HG03045 (cell line): ENCODE measurements at regions not wholly inside any gene's neighbourhood (a gene's known extent, or its start where the extent isn't known, plus 50 kb on each side); places are given as distances from the start of the nearest gene placed in this dataset.
"Not testable (repeated sequence)": the region's sequence is repeated elsewhere in the genome, so short reads cannot be mapped to it uniquely, and the experiment has no call there.

Experiments used
- ATAC-seq: cut with Tn5 transposase; IDR thresholded peaks from one replicate; pipeline ENCODE4 v1.9.1; 2021; ENCODE audit warnings: mild to moderate bottlenecking, moderate library complexity; ENCODE audit not compliant: unreplicated experiment

- no peak for ATAC-seq
Measured at GRCh38 chr1:192418552-192419285, 101.9 kb downstream of the RGS21 start.

- no peak for ATAC-seq
Measured at GRCh38 chr1:192430644-192431043, 113.9 kb downstream of the RGS21 start.

- no peak for ATAC-seq
Measured at GRCh38 chr1:192435704-192436103, 118.9 kb downstream of the RGS21 start.

- ATAC-seq: no peak
Measured at GRCh38 chr1:192436441-192437078, 119.8 kb downstream of the RGS21 start.

DNA sequence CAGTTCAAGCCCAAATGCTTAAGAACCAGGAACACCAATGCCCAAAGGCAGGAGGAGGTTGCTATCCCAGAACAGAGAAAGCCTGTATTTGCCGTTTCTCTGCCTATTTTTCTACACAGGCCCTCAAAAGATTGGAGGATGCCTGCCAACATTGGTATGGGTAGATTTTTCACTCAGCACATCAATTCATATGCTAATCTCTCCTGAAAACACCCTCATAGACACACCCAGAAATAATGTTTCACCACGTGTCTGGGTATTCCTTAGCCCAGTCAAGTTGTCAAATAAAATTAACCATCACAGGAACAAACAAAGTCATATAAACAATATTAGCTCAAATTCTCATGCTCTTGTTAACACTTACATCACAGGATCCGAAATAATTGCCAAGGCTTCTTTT, 121.9 kb downstream of the RGS21 start:
- ATAC-seq: no peak

GRCh38 chr1:192439373-192440025, 122.7 kb downstream of the RGS21 start:
- ATAC-seq: no peak

GRCh38 chr1:192441492-192441891, 124.7 kb downstream of the RGS21 start:
- no peak for ATAC-seq

- no peak for ATAC-seq
Measured at GRCh38 chr1:192442736-192443135, 125.9 kb downstream of the RGS21 start.

DNA sequence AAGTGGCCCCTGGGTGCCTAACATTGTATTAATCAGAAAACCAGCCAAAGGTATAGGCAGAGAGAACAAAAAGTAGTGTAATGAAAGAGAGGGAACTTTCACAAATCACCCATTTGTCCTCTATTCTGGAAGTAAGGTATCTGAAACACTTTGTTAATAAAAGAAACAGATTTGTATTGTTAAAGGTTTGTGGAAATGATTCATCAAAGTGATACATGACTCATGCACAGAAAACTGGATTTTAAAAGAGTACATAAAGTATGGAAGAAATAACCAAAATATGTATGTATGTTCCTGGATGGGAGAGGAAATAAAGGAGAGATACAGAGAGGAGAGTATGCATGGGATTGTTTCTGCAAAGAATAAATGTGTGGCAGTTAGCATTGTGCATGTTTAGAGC, 126.8 kb downstream of the RGS21 start:
- ATAC-seq: no peak

- ATAC-seq: no peak
Measured at GRCh38 chr1:192445241-192445640, 128.4 kb downstream of the RGS21 start.

DNA sequence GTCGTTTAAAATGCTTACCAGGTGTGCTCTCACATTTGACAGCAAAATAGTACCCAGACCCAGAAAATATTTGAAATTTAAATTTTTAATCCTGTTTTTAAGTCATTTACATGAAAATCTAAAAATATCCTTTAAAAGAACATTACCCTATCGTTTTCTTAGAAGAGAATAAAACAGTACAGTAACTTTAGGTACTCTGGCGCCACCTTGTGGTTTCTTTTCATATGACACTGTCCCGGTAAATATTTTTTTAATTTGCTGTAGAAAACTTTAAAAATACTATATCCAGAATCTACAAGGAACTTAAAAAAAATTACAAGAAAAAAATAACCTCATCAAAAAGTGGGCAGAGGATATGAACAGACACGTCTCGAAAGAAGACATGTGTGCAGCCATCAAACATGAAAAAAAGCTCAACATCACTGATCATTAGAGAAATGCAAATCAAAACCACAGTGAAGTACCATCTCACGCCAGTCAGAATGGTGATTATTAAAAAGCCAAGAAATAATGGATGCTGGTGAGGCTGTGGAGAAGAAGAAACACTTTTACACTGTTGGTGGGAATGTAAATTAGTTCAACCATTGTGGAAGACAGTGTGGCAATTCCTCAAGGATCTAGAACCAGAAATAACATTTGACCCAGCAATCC, 129.2 kb downstream of the RGS21 start:
- ATAC-seq: peak; percentile 64

- ATAC-seq: no peak
Measured at GRCh38 chr1:192448026-192448578, 127.5 kb upstream of the RGS1 start.

GRCh38 chr1:192453360-192453992, 122.1 kb upstream of the RGS1 start:
- ATAC-seq: no peak

GRCh38 chr1:192459467-192459866, 116.1 kb upstream of the RGS1 start:
- no peak for ATAC-seq

DNA sequence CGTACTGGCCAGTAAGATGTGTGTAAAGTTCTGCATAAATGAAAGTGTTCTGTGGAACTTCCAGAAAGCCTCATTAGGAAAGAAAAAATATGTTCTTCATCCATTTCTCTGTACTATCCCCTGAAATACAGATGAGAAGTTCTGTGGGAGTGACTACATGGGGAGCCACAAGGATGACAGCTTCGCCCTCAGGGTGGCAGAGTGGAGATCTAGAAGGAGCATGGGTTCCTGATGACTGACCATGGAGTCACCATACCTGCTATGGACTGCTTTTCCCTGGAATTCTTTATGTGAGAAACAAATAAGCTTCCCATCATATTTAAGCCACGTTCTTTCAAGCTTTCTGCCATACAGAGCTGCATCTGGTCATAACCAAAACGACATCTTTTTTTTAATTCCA, 113.9 kb upstream of the RGS1 start:
- ATAC-seq: no peak

DNA sequence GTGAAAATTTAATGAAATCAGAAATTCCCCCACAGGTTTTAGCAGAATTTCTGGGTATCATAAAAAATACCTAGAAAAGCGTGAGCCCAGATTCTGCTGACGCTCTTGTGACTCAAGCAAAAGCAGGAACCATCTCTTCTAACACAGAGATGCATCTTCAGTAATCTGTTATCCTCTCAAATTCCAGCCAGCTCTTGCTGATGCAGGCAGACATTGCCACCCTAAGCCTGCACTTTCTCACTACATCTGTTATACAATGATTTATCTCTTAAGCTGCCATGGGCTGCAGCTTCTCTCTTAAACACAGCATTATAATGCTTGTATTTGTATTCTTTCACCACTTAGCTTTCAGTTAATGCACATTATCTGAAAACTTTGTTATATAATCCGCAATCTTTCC, 113.0 kb upstream of the RGS1 start:
- ATAC-seq: no peak

DNA sequence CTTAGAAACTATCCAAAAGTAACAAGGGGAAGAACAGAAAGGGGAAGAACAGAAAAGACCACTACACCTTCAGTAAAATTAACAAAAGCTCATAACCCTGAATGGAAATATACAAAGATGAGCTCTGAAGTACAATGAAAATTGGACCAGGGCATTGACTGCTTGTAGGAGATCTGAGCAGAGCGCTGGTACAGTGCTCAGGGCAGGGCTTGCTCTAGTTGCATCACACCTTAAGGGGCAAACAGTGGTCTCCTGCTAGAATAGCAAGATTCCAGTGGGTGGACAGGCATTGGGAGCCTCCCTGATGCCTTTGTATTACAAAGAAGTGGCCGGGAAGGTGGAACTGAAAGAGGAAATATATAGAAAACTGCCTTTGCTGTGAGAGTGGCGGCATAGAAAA, 111.9 kb upstream of the RGS1 start:
- ATAC-seq: no peak

- ATAC-seq: not testable (repeated sequence)
Measured at GRCh38 chr1:192465221-192465620, 110.4 kb upstream of the RGS1 start.

DNA sequence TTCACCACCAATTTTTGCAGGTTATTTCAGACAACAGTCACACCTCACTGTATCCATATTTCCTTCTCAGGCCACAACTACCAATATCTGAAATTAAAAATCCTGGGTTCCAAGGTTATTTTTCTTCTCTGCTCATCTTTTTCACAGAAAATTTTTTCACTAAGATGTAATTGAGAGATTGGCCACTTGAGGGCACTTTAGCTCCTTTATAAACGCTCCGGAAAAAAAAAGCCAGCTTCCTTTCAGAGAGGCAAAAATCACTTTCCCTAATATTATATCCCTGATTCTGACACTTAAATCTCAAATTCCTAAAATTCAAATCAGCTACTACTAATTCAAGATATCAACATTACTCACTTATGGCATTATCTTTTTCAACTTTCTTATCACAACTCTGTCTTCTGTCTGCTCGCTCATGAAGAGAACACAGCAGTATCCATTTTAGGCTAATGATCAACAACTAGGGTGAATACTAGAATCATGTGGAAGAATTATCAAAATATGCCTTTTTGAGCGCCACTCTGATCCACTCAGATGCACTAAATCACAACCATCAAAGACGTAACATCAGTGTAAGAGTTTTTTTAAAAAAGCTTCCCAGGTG, 101.4 kb upstream of the RGS1 start:
- ATAC-seq: no peak

DNA sequence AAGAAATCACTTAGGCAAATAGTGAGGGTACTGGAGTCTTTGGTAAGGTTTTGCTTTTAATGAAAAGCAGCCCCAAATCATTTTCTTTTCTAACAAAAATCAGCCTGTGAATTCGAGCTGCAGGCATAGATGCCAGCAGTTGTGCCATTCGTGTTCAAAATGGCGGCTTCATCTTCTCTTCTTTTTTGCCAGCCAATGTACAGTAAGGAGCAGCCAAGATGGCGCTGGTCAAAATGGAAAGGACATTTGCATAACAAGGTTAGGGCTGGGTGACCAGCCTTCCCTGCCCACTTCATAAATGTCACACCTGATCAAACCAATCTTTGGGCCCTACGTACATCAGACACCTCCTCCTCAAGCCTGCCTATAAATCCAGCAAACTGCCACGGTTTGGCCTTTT, 100.2 kb upstream of the RGS1 start:
- no peak for ATAC-seq

GRCh38 chr1:192475970-192476369, 99.6 kb upstream of the RGS1 start:
- ATAC-seq: no peak
